ENCODE measurements at regions not wholly inside any gene's neighbourhood (a gene's known extent, or its start where the extent isn't known, plus 50 kb on each side); places are given as distances from the start of the nearest gene placed in this dataset.

DNA sequence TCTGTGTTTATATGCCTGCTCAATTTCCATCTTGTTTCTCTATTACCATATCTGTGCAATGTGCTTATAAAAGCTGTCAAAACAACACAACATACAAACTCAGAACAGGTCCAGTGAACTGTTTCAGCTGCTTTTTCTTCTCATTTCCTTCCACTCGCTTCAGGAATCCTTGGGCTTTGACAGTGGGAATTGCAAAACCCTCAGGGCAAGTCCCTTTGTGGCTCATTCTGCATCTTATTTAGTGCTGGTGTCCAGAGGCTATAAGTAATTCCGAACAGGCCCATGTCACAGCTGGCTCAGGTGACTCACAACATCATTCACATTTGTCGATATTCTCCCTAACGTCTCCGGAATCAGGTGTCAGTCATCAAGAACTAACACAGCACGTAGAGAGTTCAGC is 309.9 kb upstream of the ZNF521 start:
- H2AFZ ChIP-seq (ENCODE audit: low read length): no peak overlapping the region
- H3K79me2 ChIP-seq (ENCODE audit: insufficient read depth, low read length): no peaks in the 10 kb centered on the region
- H3K27ac ChIP-seq (ENCODE audit: low read depth, low read length, poor library complexity, severe bottlenecking): no peak overlapping the region
- H4K20me1 ChIP-seq (ENCODE audit: insufficient read depth, low read length): no peaks in the 10 kb centered on the region
- no peaks in the 10 kb centered on the region for H3K9me2 ChIP-seq (ENCODE audit: low read depth, low read length)
- no peak overlapping the region for H3K4me2 ChIP-seq (ENCODE audit: low read length)
- no peaks in the 10 kb centered on the region for H3F3A ChIP-seq (ENCODE audit: insufficient read depth, low read length)
- no peaks in the 10 kb centered on the region for H3K4me1 ChIP-seq (ENCODE audit: insufficient read depth, low read length, severe bottlenecking)
- H3K9me3 ChIP-seq (ENCODE audit: low read length): no peaks in the 10 kb centered on the region
- no peak overlapping the region for H3K9ac ChIP-seq (ENCODE audit: low read length)
- no peaks in the 10 kb centered on the region for H3K36me3 ChIP-seq (ENCODE audit: insufficient read depth, low read length)
- no peak overlapping the region for H3K4me3 ChIP-seq (ENCODE audit: low read depth, low read length, poor library complexity, severe bottlenecking)
- TF ChIP-seq, protein P1, sequence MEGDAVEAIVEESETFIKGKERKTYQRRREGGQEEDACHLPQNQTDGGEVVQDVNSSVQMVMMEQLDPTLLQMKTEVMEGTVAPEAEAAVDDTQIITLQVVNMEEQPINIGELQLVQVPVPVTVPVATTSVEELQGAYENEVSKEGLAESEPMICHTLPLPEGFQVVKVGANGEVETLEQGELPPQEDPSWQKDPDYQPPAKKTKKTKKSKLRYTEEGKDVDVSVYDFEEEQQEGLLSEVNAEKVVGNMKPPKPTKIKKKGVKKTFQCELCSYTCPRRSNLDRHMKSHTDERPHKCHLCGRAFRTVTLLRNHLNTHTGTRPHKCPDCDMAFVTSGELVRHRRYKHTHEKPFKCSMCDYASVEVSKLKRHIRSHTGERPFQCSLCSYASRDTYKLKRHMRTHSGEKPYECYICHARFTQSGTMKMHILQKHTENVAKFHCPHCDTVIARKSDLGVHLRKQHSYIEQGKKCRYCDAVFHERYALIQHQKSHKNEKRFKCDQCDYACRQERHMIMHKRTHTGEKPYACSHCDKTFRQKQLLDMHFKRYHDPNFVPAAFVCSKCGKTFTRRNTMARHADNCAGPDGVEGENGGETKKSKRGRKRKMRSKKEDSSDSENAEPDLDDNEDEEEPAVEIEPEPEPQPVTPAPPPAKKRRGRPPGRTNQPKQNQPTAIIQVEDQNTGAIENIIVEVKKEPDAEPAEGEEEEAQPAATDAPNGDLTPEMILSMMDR (IDR thresholded peaks at IDR 0.05; ENCODE audit: low read length): no peak
- no peak for TF ChIP-seq EZH2 (IDR thresholded peaks at IDR 0.05; ENCODE audit: borderline replicate concordance, low read length)
- H3K27me3 ChIP-seq (ENCODE audit: insufficient read depth, low read length): no peaks in the 10 kb centered on the region

DNA sequence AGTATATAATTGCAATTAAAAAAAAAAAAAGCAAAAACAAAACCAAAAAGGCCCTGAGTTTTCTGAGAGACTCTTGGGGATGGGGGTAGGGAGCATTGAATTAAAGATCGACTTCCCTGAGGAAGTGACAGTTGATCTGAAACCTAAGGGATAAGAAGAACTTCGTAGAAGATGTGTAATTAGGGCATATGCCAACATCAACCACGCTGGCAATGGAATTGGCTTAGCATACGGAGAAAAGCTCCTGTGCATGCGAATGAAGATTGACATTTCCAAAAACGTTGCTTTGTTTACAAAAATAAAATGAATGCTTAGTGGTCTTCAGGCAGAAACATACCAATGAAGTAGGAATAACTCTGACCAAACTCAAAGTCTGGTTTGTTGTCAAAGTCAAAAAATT is 307.6 kb upstream of the ZNF521 start:
- no peaks in the 10 kb centered on the region for H3K4me1 ChIP-seq (ENCODE audit: insufficient read depth, low read length, severe bottlenecking)
- no peak overlapping the region for H3K4me2 ChIP-seq (ENCODE audit: low read length)
- H3K36me3 ChIP-seq (ENCODE audit: insufficient read depth, low read length): no peaks in the 10 kb centered on the region
- no peaks in the 10 kb centered on the region for H3K9me2 ChIP-seq (ENCODE audit: low read depth, low read length)
- TF ChIP-seq, protein P1 (IDR thresholded peaks at IDR 0.05; ENCODE audit: low read length): no peak
- no peak for TF ChIP-seq EZH2 (IDR thresholded peaks at IDR 0.05; ENCODE audit: borderline replicate concordance, low read length)
- H3K27me3 ChIP-seq (ENCODE audit: insufficient read depth, low read length): no peaks in the 10 kb centered on the region
- no peaks in the 10 kb centered on the region for H4K20me1 ChIP-seq (ENCODE audit: insufficient read depth, low read length)
- no peaks in the 10 kb centered on the region for H3K9me3 ChIP-seq (ENCODE audit: low read length)
- H3K4me3 ChIP-seq (ENCODE audit: low read depth, low read length, poor library complexity, severe bottlenecking): no peak overlapping the region
- no peak overlapping the region for H3K27ac ChIP-seq (ENCODE audit: low read depth, low read length, poor library complexity, severe bottlenecking)
- no peak overlapping the region for H3K9ac ChIP-seq (ENCODE audit: low read length)
- H2AFZ ChIP-seq (ENCODE audit: low read length): no peak overlapping the region
- H3F3A ChIP-seq (ENCODE audit: insufficient read depth, low read length): no peaks in the 10 kb centered on the region
- H3K79me2 ChIP-seq (ENCODE audit: insufficient read depth, low read length): no peaks in the 10 kb centered on the region

- Histone ChIP-seq H2AFZ (ENCODE audit: low read length) (no peak overlapping the region), H3K79me2 (ENCODE audit: insufficient read depth, low read length) (no peaks in the 10 kb centered on the region), H3K4me2 (ENCODE audit: low read length) (no peak overlapping the region), H3K4me1 (ENCODE audit: insufficient read depth, low read length, severe bottlenecking) (no peaks in the 10 kb centered on the region), H3K9me2 (ENCODE audit: low read depth, low read length) (no peaks in the 10 kb centered on the region), H3K27ac (ENCODE audit: low read depth, low read length, poor library complexity, severe bottlenecking) (no peak overlapping the region), H3K36me3 (ENCODE audit: insufficient read depth, low read length) (no peaks in the 10 kb centered on the region), H3K9me3 (ENCODE audit: low read length) (no peaks in the 10 kb centered on the region), H3F3A (ENCODE audit: insufficient read depth, low read length) (no peaks in the 10 kb centered on the region), H3K9ac (ENCODE audit: low read length) (no peak overlapping the region), H3K4me3 (ENCODE audit: low read depth, low read length, poor library complexity, severe bottlenecking) (no peak overlapping the region), H4K20me1 (ENCODE audit: insufficient read depth, low read length) (no peaks in the 10 kb centered on the region), H3K27me3 (ENCODE audit: insufficient read depth, low read length) (no peaks in the 10 kb centered on the region)
- TF ChIP-seq EZH2 (IDR thresholded peaks at IDR 0.05; ENCODE audit: borderline replicate concordance, low read length): no peak
- TF ChIP-seq, protein P1 (IDR thresholded peaks at IDR 0.05; ENCODE audit: low read length): no peak
Measured at GRCh38 chr18:25658476-25658875, 306.5 kb upstream of the ZNF521 start.

Measured in OCI-LY1 (cell line).